DLD1 (cell line): ENCODE measurements at regions not wholly inside any gene's neighbourhood (a gene's known extent, or its start where the extent isn't known, plus 50 kb on each side); places are given as distances from the start of the nearest gene placed in this dataset.

Experiments
- in situ Hi-C: cut with HindIII; loops from 2 replicates; pipeline ENCODE4 v1.10.0; 2017; ENCODE audit warnings: low sequenced_read_pairs

DNA sequence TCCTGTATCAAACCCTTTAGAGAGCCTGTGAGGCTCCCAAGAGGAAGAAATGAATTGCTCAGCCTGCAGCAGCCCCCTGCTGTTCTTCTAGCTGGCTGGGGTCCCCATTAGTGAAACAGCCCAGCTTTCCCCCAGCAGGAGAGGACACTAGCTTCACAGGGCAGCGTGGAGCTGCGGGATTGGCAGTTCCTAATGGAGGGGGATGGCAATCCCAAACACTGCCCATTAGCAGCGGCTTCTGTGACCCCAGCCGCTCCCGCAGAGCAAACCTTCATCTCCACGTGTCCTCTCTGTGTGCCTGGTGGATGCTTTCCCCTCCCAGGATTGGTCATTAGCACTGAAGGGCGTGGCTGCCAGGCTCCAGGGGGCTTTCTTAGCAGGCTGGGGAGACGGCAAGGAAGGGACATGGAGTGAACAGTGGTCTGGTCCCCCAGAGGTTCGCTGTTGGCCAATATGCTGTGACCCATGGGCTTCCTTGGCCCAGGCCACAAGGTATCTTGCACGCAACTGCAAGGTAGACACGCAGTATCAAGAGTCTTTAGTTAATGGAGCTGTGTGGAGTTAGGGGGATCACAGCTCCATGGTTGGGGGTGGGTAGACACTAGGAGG lies 322.5 kb upstream of the ZMIZ1 start:
- in situ Hi-C loops: no loop called here

DNA sequence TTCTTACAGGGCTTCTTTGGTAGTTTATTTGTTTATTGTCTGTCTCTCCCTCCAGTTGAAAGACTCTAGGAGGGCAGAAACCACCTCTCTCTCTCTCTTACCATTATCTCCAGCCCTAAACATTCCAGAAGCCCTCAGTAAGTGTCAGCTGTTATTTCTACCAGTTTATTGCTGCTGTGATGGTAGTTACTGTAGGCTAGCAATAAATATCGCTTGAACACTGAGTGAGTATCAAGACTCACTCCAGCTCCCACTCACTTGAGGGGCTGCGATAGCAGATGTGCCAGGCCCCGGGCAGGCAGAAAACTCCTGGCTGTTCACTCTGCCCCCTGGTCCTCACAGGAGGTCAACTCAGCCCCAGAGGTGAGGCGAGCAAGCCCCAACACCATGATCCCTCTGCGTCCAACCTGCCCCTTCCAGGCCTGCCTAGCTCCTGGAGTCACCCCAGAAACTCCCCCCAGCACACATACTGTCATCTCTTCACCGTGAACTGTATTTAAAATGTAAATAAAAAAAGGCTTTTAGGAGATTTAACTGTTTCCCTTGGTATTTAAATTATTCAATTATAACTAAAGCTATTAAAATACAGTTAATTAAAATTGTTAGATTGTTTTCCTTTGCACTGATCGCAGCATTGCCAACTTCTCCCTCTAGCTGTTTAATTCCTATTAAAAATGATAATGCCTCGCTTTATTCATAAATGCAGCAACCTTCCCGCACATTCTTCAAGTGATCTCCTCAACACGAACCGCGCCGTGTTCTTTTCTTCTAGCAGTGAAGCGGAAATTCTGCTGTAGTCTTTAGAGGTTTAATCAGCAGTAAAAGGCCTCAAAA lies 321.1 kb upstream of the ZMIZ1 start:
- in situ Hi-C loops: no loop called here

DNA sequence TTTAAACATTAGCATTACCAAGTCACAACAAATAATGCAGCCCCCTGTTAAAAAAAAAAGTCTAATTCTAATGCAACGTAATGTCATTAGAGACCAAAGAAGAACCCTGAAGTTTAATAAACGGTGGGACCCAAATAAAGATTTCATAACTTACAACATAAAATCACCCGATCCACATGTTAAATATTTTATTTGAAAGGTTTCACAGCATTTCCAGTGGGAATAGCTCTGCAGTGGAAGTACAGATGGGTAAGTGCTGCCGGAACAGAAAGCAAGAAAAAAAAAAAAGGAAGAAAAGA lies 320.6 kb upstream of the ZMIZ1 start:
- in situ Hi-C loops: no loop called here

- in situ Hi-C loops: no loop called here
These were observed 319.6 kb upstream of the ZMIZ1 start for GRCh38 chr10:78749200-78749599.

DNA sequence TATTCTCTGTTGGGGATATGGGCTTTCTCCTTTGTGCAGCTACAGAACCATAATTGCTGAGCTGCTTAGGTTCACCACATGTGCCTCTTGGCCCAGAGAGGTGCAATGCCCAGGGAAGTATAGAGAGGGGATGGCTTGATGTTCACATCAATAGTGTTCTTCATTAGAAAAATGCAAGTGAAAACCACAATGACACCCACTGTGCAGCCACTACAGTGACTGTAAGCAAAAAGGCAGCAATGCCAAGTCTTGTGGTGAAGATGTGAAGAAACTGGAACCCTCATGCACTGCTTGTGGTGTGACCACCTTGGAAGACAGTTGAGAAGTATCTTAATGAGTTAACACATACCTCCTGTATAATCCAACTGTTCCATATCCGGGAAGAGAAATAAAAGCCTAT lies 318.9 kb upstream of the ZMIZ1 start:
- in situ Hi-C loops: no loop called here

- in situ Hi-C loops: no loop called here
These were observed 318.3 kb upstream of the ZMIZ1 start for GRCh38 chr10:78750418-78750817.

DNA sequence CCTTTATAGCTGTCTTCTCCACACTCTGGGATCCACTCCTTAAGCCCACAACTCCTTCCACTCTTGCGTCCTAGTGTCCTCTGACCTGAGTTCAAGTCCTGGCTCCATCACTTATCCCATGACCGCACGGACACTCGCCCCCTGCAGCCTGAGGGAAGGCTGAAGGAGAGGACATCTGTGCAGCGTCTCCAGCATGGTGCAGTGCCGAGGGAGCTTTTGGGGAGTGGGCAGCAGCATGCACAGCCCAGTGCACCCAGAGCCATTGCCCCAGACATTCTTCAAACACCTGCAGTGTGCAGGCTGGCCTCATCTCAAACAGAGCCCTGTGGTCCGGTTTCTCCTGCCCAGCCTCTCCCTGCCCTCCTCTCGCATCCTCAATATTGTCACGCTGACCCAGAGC lies 317.1 kb upstream of the ZMIZ1 start:
- in situ Hi-C loops: no loop called here

DNA sequence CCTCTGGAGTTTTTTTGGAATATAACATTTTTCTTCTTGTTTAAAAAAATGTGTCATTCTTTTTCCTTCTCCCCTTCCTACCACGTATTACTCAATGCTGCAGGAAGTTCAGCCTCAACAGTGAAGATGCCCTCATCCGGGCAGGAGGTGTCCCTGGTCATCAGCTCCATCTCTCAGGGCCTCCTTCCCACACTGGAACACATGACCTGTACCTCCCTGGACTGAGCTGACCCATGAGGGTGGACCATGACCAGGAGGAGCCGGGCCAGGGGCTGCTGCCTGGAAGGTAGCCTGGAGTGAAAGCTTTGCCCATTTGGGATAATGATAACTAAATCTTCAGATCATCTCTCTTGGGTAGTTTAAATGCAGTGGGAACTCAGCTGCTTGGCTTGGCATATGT lies 316.5 kb upstream of the ZMIZ1 start:
- in situ Hi-C loops: no loop called here

DNA sequence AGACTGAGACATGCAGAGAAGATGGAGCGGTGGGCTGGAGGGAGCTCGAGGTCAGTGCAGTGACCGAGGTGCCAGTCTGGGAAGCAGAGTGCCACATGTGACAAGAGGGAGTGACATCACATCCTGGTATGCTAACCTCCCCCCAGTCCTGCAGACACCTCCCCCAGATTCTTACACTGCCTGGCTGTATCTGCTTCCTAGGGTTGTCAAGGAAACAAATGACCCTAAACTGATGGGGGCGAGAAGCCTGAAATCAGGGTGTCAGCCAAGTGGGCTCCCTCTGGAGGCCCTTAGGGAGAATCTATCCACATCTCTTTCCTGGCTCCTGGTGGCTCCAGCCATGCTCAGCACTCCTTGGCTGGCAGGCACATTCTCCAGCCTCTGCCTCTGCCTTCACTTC lies 316.1 kb upstream of the ZMIZ1 start:
- in situ Hi-C loops: no loop called here

DNA sequence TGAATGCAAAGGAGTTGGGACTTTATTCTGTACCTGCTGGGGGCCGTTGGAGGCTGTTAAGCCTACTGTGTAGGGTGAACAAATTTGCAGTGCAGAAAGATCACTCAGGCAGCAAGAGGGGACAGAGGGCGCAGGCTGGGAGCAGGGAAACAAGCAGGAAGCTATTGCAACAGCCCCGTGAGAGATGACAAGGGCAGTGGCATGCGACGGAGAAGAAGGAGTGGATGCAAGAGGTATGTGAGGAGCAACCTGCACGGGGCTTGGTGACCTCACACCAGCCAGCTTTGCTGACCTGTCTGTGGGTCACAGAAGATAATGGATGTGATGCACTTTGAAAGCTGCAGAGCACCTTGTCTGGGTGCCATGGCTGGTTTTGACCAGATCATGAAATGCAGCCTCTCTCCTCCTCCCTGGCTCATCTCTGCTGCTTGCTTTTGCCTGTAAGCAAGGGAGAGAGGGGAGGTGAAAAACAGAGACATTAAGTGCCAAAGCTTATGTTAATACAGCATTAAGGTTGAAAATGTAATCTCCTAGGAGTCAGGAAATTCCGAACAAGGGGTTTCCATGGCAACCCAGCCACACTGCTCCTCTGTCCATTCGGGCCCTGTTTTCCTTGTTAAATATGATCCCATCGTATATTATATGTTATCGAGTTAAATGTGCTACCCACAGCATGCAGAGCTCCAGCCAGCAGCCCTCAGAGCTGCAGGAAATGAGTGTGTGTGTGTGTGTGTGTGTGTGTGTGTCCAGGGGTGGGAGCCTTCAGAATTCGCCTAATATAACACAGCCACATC lies 314.3 kb upstream of the ZMIZ1 start:
- in situ Hi-C loops: no loop called here

- in situ Hi-C loops: no loop called here
These were observed 313.6 kb upstream of the ZMIZ1 start for GRCh38 chr10:78755063-78755701.

DNA sequence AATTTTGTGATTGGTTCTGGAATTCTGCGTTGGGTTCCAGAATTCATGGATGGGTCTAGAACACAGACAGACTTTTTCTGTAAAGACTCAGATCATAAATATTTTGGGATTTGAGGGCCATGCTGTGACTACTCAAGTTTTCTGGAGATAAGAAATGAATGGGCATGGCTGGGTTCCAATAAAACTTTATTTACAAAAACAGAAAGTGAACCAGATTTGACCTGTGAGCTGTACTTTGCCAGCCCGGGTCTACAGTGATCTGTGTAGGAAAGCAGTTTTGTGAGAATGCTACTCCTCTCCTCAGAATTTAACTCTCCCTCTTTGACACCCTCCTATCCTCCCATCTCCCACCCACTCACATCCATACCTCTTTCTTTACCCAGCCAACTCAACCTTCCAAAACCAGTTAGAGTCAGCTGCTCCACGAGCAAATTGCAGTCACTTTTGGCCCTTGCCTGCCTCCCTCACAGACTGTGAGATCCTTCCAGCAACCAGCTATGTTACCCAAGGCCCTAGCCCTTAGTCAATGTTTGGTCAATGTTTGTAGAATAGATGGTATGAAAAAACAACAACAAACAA lies 312.8 kb upstream of the ZMIZ1 start:
- in situ Hi-C loops: no loop called here

DNA sequence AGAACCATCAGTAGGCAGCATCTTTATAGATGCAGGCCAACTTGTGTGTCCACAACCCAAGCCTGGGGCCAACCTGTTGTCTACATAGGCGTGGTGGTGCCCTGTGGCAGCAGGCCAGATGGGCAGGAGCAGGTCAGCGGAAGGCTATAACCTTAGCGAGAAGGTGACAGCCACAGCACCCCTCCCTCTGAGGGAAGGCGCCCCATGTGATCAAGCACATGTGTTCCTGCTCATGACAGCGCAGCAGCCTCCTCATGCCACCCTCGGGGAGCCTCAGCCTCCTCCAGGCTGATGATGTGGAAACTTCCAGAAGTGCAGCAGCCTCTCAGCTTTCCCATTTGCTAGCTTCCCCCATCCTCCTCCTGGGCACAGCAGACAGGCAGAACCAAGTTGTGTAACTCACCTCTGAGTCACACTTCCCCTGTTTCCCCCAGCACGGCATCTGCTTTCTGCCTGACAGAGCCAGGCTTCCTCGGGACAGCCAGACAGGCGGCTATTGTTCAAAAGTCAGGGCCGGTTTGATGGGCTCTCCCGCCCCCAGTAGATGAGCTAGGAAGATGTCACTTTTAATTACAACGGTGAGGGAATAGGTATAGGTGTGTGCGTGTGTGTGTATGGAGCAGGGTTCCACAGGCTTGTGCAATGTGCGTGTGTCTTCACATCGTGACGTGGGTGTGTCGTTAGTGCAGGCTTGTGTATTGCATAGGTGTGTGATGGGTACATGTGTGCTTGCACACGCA lies 312.0 kb upstream of the ZMIZ1 start:
- in situ Hi-C loops: no loop called here

- in situ Hi-C loops: no loop called here
These were observed 311.3 kb upstream of the ZMIZ1 start for GRCh38 chr10:78757344-78757925.

GRCh38 chr10:78758176-78758575 lies 310.6 kb upstream of the ZMIZ1 start:
- in situ Hi-C loops: no loop called here

- in situ Hi-C loops: no loop called here
These were observed 309.2 kb upstream of the ZMIZ1 start for GRCh38 chr10:78759456-78760120.

DNA sequence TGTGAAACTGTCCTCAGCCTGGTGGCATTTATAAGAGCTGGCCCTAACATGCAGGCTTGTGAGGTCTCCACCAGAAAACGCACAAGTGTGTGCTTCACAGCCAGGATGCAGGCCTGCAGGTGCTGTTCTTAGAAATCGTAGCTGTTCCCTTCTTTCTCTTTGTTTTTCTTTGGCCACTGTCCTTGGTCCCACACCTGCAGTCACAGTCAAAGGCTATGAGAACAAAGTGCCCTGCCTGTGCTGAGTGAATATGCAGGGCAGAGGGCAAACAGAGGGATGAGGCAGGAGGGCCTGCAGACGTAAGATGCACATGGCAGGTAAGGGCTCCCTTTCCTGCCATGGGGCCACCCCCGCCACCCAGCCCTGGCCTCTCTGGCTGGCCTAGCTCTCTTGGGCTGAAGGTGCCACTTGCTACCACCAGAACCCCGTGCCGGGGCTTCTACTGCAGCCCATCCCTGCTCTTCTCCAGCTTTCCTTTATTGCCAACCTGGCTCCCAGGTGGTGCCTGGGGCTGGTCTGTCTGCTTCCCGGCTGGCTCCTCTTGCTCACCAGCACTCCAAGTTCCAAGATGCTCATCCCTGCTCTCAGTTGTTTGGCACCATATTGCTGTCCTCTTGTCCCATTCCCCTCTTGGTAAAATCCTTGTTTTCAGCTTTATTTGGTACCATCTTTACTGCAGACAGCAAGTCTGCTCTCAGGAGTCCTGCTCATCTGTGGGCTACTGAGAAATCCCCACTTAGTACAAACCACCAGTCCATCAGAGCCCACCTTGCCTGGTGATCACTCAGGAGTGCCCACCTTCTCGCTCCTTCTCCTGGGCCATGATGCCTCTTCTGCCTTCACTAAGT lies 308.1 kb upstream of the ZMIZ1 start:
- in situ Hi-C loops: no loop called here

DNA sequence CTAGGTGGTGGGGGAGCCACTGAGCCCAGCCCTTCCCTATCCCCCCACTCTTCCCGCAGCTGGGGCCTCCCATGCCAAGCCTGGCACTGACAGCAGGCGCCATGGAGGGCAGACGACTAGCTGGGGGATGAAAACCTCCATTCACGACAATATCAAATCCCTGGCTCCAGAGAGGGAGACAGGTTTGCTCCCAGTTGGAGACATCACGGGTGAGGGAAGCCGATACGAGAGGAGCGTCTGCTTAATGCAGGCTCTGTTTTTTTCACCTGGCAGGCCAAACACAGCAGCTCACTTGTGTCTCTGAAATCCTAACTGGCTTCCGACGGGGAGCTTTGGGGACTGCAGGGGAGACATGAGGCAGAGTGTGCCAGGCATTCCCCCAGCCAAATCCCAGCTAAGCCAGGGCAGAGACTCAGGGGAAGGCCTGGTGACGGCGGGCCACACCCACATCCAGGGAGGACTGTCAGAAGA lies 307.4 kb upstream of the ZMIZ1 start:
- in situ Hi-C loops: no loop called here
